ENCODE measurements at regions not wholly inside any gene's neighbourhood (a gene's known extent, or its start where the extent isn't known, plus 50 kb on each side); places are given as distances from the start of the nearest gene placed in this dataset.

DNA sequence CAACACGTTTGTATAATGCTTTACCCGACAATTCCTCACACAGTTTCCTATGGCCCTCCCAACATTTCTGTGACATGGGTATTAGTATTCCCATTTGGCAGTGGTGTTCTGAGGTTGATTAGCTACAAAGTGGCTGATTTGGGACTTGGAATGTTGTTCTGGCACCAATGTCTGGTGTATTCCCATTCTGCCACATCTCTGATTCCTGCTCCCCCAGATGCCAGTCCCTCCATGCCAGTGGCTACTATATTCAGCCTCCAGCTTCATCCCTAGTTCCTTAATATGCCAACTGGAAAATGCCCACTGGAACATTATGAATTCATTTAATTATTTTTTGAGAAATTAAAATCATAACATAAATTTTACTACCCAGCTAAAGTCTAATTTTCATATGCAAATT, 60.6 kb upstream of the NBEA start:
- no peak for DNase-seq (ENCODE audit: low read depth in 2 of 2)

DNA sequence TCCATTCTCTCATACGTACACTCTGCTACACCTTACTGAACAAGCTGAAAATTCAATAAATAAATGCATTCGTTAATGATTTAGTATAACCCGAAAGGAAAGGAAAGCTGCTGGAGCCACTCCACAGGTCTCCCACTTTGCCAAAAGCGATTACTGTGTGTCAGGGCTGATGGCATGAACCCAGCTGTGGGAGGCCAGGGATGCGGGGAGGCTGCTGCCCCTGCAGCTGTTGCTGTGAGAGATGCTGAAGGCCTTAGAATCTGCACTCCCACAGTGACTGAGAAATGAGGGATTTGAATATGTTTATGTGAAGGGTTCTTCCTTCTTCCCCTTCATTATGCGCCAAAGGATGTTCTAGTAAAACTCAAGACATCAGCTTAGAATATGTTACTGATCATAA, 58.7 kb upstream of the NBEA start:
- DNase-seq (ENCODE audit: low read depth in 2 of 2) = no peak

DNA sequence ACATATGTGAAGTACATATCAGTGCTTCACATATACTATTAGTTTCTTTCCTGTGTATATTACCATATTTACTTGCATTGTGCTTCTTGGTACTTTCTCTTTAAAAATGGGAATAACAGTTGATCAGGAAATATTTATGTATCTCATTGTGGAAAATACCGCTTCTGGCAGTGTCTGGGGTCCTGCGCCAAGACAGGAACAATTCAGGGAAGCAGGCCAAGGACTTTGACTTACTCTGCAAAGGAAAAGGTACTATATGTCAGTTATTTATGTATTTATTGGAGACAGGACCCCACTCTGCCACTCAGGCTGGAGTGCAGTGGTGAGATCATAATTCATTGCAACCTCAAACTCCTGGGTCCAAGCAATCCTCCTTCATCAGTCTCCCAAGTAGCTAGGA, 57.7 kb upstream of the NBEA start:
- DNase-seq (ENCODE audit: low read depth in 2 of 2) = no peak

DNA sequence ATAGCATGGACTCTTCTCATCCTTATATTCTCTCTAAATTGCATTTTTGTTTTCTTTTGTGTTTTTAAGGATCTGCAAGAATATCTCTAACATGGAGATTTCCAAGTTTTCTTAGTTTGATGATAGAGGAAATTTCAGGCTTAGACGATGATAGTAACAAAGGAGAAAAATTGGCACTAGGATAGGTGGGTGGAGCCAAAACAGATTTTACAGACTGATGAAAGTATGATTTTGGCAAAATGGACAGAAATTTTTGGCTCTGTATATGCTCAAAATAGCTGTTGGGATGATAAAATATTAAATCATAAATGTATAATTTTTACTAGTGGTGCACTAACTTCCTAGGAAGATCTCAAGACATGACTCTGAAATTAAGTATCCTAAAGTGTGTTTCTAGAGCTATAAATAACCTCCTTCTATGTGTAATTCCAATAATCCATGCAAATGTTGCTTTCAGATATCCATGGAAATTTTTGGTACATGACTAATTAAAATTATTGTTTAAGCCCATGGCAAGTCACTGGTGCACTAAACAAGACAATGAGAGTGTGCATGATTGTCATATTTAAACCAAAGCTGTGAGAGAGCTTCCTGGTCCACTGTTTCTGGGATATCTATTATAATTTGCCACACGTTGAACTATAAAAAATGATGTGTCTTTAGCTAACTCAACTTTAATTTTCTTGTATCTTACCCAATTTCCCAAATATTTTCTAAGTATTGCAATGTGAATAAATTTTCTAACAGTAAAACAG, 55.8 kb upstream of the NBEA start:
- no peak for DNase-seq (ENCODE audit: low read depth in 2 of 2)

DNA sequence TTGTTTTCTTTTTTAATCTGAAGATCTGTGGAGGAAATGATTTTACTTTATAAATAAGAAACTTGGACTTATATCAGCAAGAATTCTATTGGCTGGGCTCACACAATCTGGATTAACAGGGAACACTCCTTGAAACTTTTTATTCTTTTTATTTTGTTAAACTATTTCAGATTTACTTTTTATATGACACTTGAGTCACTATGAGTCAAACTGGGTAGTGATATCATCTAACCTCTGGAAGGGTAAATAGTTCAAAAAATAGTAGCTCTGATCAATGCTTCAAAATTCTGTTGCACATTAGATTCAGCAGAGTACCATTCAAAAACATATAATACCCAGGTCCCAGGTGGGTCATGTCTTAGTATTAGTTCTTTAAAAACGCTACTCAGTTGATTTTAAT, 55.1 kb upstream of the NBEA start:
- DNase-seq (ENCODE audit: low read depth in 2 of 2) = no peak

All from stimulated activated CD4-positive, alpha-beta T cell treated with anti-CD3 and anti-CD28 coated beads, Interleukin-1b, Interleukin-23, amount 100 ng/mL, for 1 hour (primary cell).